ENCODE measurements at regions not wholly inside any gene's neighbourhood (a gene's known extent, or its start where the extent isn't known, plus 50 kb on each side); places are given as distances from the start of the nearest gene placed in this dataset.
"Not testable (repeated sequence)": the region's sequence is repeated elsewhere in the genome, so short reads cannot be mapped to it uniquely, and the experiment has no call there.

- Histone ChIP-seq H3K27me3 (ENCODE audit: control insufficient read depth, insufficient read depth, low read length) (no peaks in the 10 kb centered on the region), H3K36me3 (replicated peaks; ENCODE audit: control insufficient read depth, insufficient read depth, low read length) (no peaks in the 10 kb centered on the region), H3K4me3 (ENCODE audit: insufficient read depth, low read depth, low read length) (no peak overlapping the region)
- no peak for DNase-seq
Measured at GRCh38 chr2:18980786-18981430, 377.5 kb downstream of the OSR1 start.

GRCh38 chr2:18980104-18980785, 378.2 kb downstream of the OSR1 start:
- Histone ChIP-seq H3K4me3 (ENCODE audit: insufficient read depth, low read depth, low read length) (no peak overlapping the region), H3K36me3 (replicated peaks; ENCODE audit: control insufficient read depth, insufficient read depth, low read length) (no peaks in the 10 kb centered on the region), H3K27me3 (ENCODE audit: control insufficient read depth, insufficient read depth, low read length) (no peaks in the 10 kb centered on the region)
- no peak for DNase-seq

- no peak for DNase-seq
- Histone ChIP-seq H3K27me3 (ENCODE audit: control insufficient read depth, insufficient read depth, low read length) (no peaks in the 10 kb centered on the region), H3K36me3 (replicated peaks; ENCODE audit: control insufficient read depth, insufficient read depth, low read length) (no peaks in the 10 kb centered on the region), H3K4me3 (ENCODE audit: insufficient read depth, low read depth, low read length) (no peak overlapping the region)
Measured at GRCh38 chr2:18977409-18977808, 381.0 kb downstream of the OSR1 start.

GRCh38 chr2:18976168-18976961, 382.1 kb downstream of the OSR1 start:
- Histone ChIP-seq H3K36me3 (replicated peaks; ENCODE audit: control insufficient read depth, insufficient read depth, low read length) (no peaks in the 10 kb centered on the region), H3K4me3 (ENCODE audit: insufficient read depth, low read depth, low read length) (no peak overlapping the region), H3K27me3 (ENCODE audit: control insufficient read depth, insufficient read depth, low read length) (no peaks in the 10 kb centered on the region)
- no peak for DNase-seq

GRCh38 chr2:18975506-18976167, 382.8 kb downstream of the OSR1 start:
- no peak for DNase-seq

GRCh38 chr2:18971628-18972027, 382.3 kb upstream of the NT5C1B start:
- Histone ChIP-seq H3K27me3 (ENCODE audit: control insufficient read depth, insufficient read depth, low read length) (no peaks in the 10 kb centered on the region), H3K4me3 (ENCODE audit: insufficient read depth, low read depth, low read length) (no peak overlapping the region), H3K36me3 (replicated peaks; ENCODE audit: control insufficient read depth, insufficient read depth, low read length) (no peaks in the 10 kb centered on the region)
- no peak for DNase-seq

More at GRCh38 chr2:18975506-18976167, 382.8 kb downstream of the OSR1 start:
- no peak overlapping the region for H3K4me3 ChIP-seq (ENCODE audit: insufficient read depth, low read depth, low read length)
- no peaks in the 10 kb centered on the region for H3K27me3 ChIP-seq (ENCODE audit: control insufficient read depth, insufficient read depth, low read length)
- no peaks in the 10 kb centered on the region for H3K36me3 ChIP-seq (replicated peaks; ENCODE audit: control insufficient read depth, insufficient read depth, low read length)

GRCh38 chr2:18971069-18971378, 381.7 kb upstream of the NT5C1B start:
- H3K4me3 ChIP-seq (ENCODE audit: insufficient read depth, low read depth, low read length), result no peak overlapping the region
- DNase-seq, result no peak
- no peaks in the 10 kb centered on the region for H3K27me3 ChIP-seq (ENCODE audit: control insufficient read depth, insufficient read depth, low read length)
- no peaks in the 10 kb centered on the region for H3K36me3 ChIP-seq (replicated peaks; ENCODE audit: control insufficient read depth, insufficient read depth, low read length)

GRCh38 chr2:18966131-18966530, 376.8 kb upstream of the NT5C1B start:
- no peak for DNase-seq
- H3K4me3 ChIP-seq (ENCODE audit: insufficient read depth, low read depth, low read length), result no peak overlapping the region
- no peaks in the 10 kb centered on the region for H3K27me3 ChIP-seq (ENCODE audit: control insufficient read depth, insufficient read depth, low read length)
- H3K36me3 ChIP-seq (replicated peaks; ENCODE audit: control insufficient read depth, insufficient read depth, low read length), result no peaks in the 10 kb centered on the region

GRCh38 chr2:18963739-18964256, 374.4 kb upstream of the NT5C1B start:
- DNase-seq; H3K36me3 ChIP-seq (replicated peaks; ENCODE audit: control insufficient read depth, insufficient read depth, low read length); H3K27me3 ChIP-seq (ENCODE audit: control insufficient read depth, insufficient read depth, low read length): not testable (repeated sequence)

GRCh38 chr2:18961991-18962421, 372.6 kb upstream of the NT5C1B start:
- Histone ChIP-seq H3K36me3 (replicated peaks; ENCODE audit: control insufficient read depth, insufficient read depth, low read length) (no peaks in the 10 kb centered on the region), H3K4me3 (ENCODE audit: insufficient read depth, low read depth, low read length) (no peak overlapping the region), H3K27me3 (ENCODE audit: control insufficient read depth, insufficient read depth, low read length) (no peaks in the 10 kb centered on the region)
- no peak for DNase-seq

More at GRCh38 chr2:18963739-18964256, 374.4 kb upstream of the NT5C1B start:
- H3K4me3 ChIP-seq (ENCODE audit: insufficient read depth, low read depth, low read length), result not testable (repeated sequence)

GRCh38 chr2:18959952-18960717, 370.8 kb upstream of the NT5C1B start:
- no peaks in the 10 kb centered on the region for H3K27me3 ChIP-seq (ENCODE audit: control insufficient read depth, insufficient read depth, low read length)
- DNase-seq, result no peak
- no peak overlapping the region for H3K4me3 ChIP-seq (ENCODE audit: insufficient read depth, low read depth, low read length)
- H3K36me3 ChIP-seq (replicated peaks; ENCODE audit: control insufficient read depth, insufficient read depth, low read length), result no peaks in the 10 kb centered on the region

- H3K36me3 ChIP-seq (replicated peaks; ENCODE audit: control insufficient read depth, insufficient read depth, low read length), result no peaks in the 10 kb centered on the region
- H3K27me3 ChIP-seq (ENCODE audit: control insufficient read depth, insufficient read depth, low read length), result no peaks in the 10 kb centered on the region
- no peak for DNase-seq
- H3K4me3 ChIP-seq (ENCODE audit: insufficient read depth, low read depth, low read length), result no peak overlapping the region
Measured at GRCh38 chr2:18959200-18959599, 369.8 kb upstream of the NT5C1B start.

GRCh38 chr2:18957909-18958308, 368.5 kb upstream of the NT5C1B start:
- Histone ChIP-seq H3K36me3 (replicated peaks; ENCODE audit: control insufficient read depth, insufficient read depth, low read length) (no peaks in the 10 kb centered on the region), H3K4me3 (ENCODE audit: insufficient read depth, low read depth, low read length) (no peak overlapping the region), H3K27me3 (ENCODE audit: control insufficient read depth, insufficient read depth, low read length) (no peaks in the 10 kb centered on the region)
- no peak for DNase-seq

GRCh38 chr2:18950361-18950851, 361.0 kb upstream of the NT5C1B start:
- H3K4me3 ChIP-seq (ENCODE audit: insufficient read depth, low read depth, low read length), result no peak overlapping the region
- no peaks in the 10 kb centered on the region for H3K36me3 ChIP-seq (replicated peaks; ENCODE audit: control insufficient read depth, insufficient read depth, low read length)
- DNase-seq, result no peak
- H3K27me3 ChIP-seq (ENCODE audit: control insufficient read depth, insufficient read depth, low read length), result no peaks in the 10 kb centered on the region
